OCI-LY1 (cell line): ENCODE measurements at regions not wholly inside any gene's neighbourhood (a gene's known extent, or its start where the extent isn't known, plus 50 kb on each side); places are given as distances from the start of the nearest gene placed in this dataset.

ENCODE experiments used
- CTCF ChIP-seq: fragments of 200-600 bp; sonication (generic), shearing (Covaris generic); IDR thresholded peaks from 2 replicates; pipeline ENCODE4 v1.5.1; 2017; ENCODE audit warnings: mild to moderate bottlenecking, antibody characterized with exemption, low read length, moderate library complexity, mixed read lengths
- EZH2 ChIP-seq: fragments of 200-600 bp; sonication (generic), shearing (Covaris generic); IDR thresholded peaks from 2 replicates; pipeline ENCODE4 v1.8.0; 2017; ENCODE audit warnings: borderline replicate concordance, mixed run types, mild to moderate bottlenecking, antibody characterized with exemption, low read length, moderate library complexity, mixed read lengths

GRCh38 chr18:52174220-52174619, 165.8 kb upstream of the DCC start:
- TF ChIP-seq CTCF (no peak), EZH2 (no peak)
